IMR-90 (cell line): ENCODE measurements at regions not wholly inside any gene's neighbourhood (a gene's known extent, or its start where the extent isn't known, plus 50 kb on each side); places are given as distances from the start of the nearest gene placed in this dataset.
"Not testable (repeated sequence)": the region's sequence is repeated elsewhere in the genome, so short reads cannot be mapped to it uniquely, and the experiment has no call there.

Source experiments
- ATAC-seq: fragments of 200-7000 bp; cut with Tn5 transposase; 2 replicates; pipeline ENCODE4 v1.9.1; 2020; ENCODE audit warnings: low read depth, mild to moderate bottlenecking, moderate library complexity
- BruUV-seq: library from RNA; stranded (reverse); fragments of 400-500 nt; replicated peaks from 2 replicates; lab custom pipeline; 2021; lab: Mats Ljungman, UMichigan
- CTCF ChIA-PET: fragments of 300-600 bp; formaldehyde crosslinking; extraction: SDS; loops from one replicate; lab custom pipeline; 2021; ENCODE audit warnings: antibody characterized with exemption; lab: Yijun Ruan, JAX
- POLR2A ChIA-PET: fragments of 300-600 bp; sonication (Branson Sonifier 250); formaldehyde crosslinking; loops from one replicate; lab custom pipeline; 2022; ENCODE audit warnings: antibody characterized with exemption; ENCODE audit not compliant: unreplicated experiment; lab: Charles Lee
- DNase-seq: peaks from one replicate; pipeline ENCODE4 v3.0.0; 2013
- H2AFZ ChIP-seq: replicated peaks from 2 replicates; pipeline ENCODE3; 2013; ENCODE audit warnings: low read length, mild to moderate bottlenecking; ENCODE audit not compliant: poor library complexity
- H2AK5ac ChIP-seq: 2 replicates; pipeline ENCODE4 v1.6.1; 2013; ENCODE audit warnings: low read depth, low read length, inconsistent platforms
- H2AK9ac ChIP-seq: replicated peaks from 2 replicates; pipeline ENCODE3; 2013; ENCODE audit warnings: mild to moderate bottlenecking, low read depth, low read length, moderate library complexity; ENCODE audit not compliant: poor library complexity
- H2BK120ac ChIP-seq: 2 replicates; pipeline ENCODE4 v1.6.1; 2013; ENCODE audit warnings: low read depth, low read length, inconsistent platforms
- H2BK15ac ChIP-seq: 3 replicates; pipeline ENCODE4 v1.6.1; 2013; ENCODE audit warnings: low read depth, low read length, inconsistent platforms
- H2BK20ac ChIP-seq: 2 replicates; pipeline ENCODE4 v1.6.1; 2013; ENCODE audit warnings: low read depth, mild to moderate bottlenecking, inconsistent platforms, low read length, moderate library complexity
- H2BK5ac ChIP-seq: 2 replicates; pipeline ENCODE4 v1.6.1; 2013; ENCODE audit warnings: mild to moderate bottlenecking, low read depth, low read length, inconsistent platforms; ENCODE audit not compliant: poor library complexity, severe bottlenecking
- H3K14ac ChIP-seq: replicated peaks from 2 replicates; pipeline ENCODE4 v1.6.1; 2013; ENCODE audit warnings: low read depth, low read length, inconsistent platforms
- H3K18ac ChIP-seq: 2 replicates; pipeline ENCODE4 v1.6.1; 2013; ENCODE audit warnings: low read depth, low read length, control low read depth
- H3K23ac ChIP-seq: 2 replicates; pipeline ENCODE4 v1.6.1; 2013; ENCODE audit warnings: low read depth, low read length, inconsistent platforms
- H3K27ac ChIP-seq: 2 replicates; pipeline ENCODE4 v1.5.1; 2013; ENCODE audit warnings: mild to moderate bottlenecking, control low read depth, low read length; ENCODE audit not compliant: insufficient read depth
- H3K27me3 ChIP-seq: 2 replicates; pipeline ENCODE4 v1.6.1; 2013; ENCODE audit warnings: low read length; ENCODE audit not compliant: control insufficient read depth, insufficient read depth
- H3K36me3 ChIP-seq: 2 replicates; pipeline ENCODE4 v1.6.1; 2013; ENCODE audit warnings: low read length, mixed read lengths; ENCODE audit not compliant: control insufficient read depth, insufficient read depth
- H3K4ac ChIP-seq: 2 replicates; pipeline ENCODE4 v1.6.1; 2013; ENCODE audit warnings: low read depth, low read length, inconsistent platforms
- H3K4me1 ChIP-seq: 2 replicates; pipeline ENCODE4 v1.6.1; 2013; ENCODE audit warnings: low read length, mixed read lengths; ENCODE audit not compliant: control insufficient read depth, insufficient read depth
- H3K4me2 ChIP-seq: 2 replicates; pipeline ENCODE4 v1.6.1; 2013; ENCODE audit warnings: low read depth, mild to moderate bottlenecking, control low read depth, low read length, moderate library complexity
- H3K4me3 ChIP-seq: 2 replicates; pipeline ENCODE4 v1.5.1; 2013; ENCODE audit warnings: low read depth, mild to moderate bottlenecking, control low read depth, low read length, moderate library complexity; ENCODE audit not compliant: insufficient read depth
- H3K56ac ChIP-seq: 2 replicates; pipeline ENCODE4 v1.6.1; 2013; ENCODE audit warnings: low read length, inconsistent platforms; ENCODE audit not compliant: insufficient read depth; ENCODE audit errors: extremely low read depth
- H3K79me1 ChIP-seq, 2 experiments: 2 replicates each; pipeline ENCODE4 v1.6.1; 2013; ENCODE audit warnings: low read length in 2 of 2, inconsistent platforms in 1 of 2, low read depth in 1 of 2
- H3K9ac ChIP-seq: 2 replicates; pipeline ENCODE4 v1.6.1; 2013; ENCODE audit warnings: low read depth, low read length, control low read depth
- H3K9me1 ChIP-seq: 2 replicates; pipeline ENCODE4 v1.6.1; 2013; ENCODE audit warnings: low read length, inconsistent platforms; ENCODE audit not compliant: insufficient read depth
- H3K9me3 ChIP-seq: 2 replicates; pipeline ENCODE4 v1.6.1; 2013; ENCODE audit warnings: low read length; ENCODE audit not compliant: control insufficient read depth, insufficient read depth
- H4K20me1 ChIP-seq: 2 replicates; pipeline ENCODE4 v1.6.1; 2013; ENCODE audit warnings: low read length, inconsistent platforms; ENCODE audit not compliant: insufficient read depth
- H4K5ac ChIP-seq: 2 replicates; pipeline ENCODE4 v1.6.1; 2013; ENCODE audit warnings: mild to moderate bottlenecking, low read depth, low read length, control low read depth
- H4K8ac ChIP-seq, 2 experiments: 2 replicates each; pipeline ENCODE4 v1.6.1; 2013; ENCODE audit warnings: low read depth in 2 of 2, low read length in 2 of 2, control low read depth in 1 of 2, inconsistent platforms in 1 of 2
- H4K91ac ChIP-seq: 2 replicates; pipeline ENCODE4 v1.6.1; 2013; ENCODE audit warnings: low read depth, low read length, inconsistent platforms; ENCODE audit not compliant: insufficient read depth
- WGBS, 2 experiments: methylation state at CpG; one replicate each; pipeline versions ENCODE4 v1.1.5 to v1.1.7; 2013; ENCODE audit warnings: missing lambda C conversion rate in 2 of 2; ENCODE audit not compliant: insufficient read length in 1 of 2; ENCODE audit errors: extremely low coverage in 2 of 2; 5-methylcytosine and 5-hydroxymethylcytosine counted together
- dilution Hi-C: fragments of 300-500 bp; cut with HindIII; formaldehyde crosslinking; loops from one replicate; pipeline ENCODE4 v1.14.3; 2018; ENCODE audit warnings: low sequenced_read_pairs; ENCODE audit not compliant: unreplicated experiment
- in situ Hi-C: fragments of 300-500 bp; cut with MboI; formaldehyde crosslinking; loops from 3 replicates; pipeline ENCODE4 v1.14.3; 2019; ENCODE audit warnings: low sequenced_read_pairs, inconsistent platforms, mixed read lengths
- intact Hi-C: fragments of 100-400 bp; cut with micrococcal nuclease; formaldehyde crosslinking; loops from 2 replicates; pipeline ENCODE4 v1.10.0; 2022

GRCh38 chr3:106448372-106448966 is 579.7 kb upstream of the CBLB start:
- H3K4me3 ChIP-seq, H3K79me1 ChIP-seq, H2BK20ac ChIP-seq, ATAC-seq, H2BK120ac ChIP-seq, H3K27ac ChIP-seq, H2AK5ac ChIP-seq, DNase-seq, intact Hi-C loops, H3K14ac ChIP-seq, H2BK5ac ChIP-seq, H4K20me1 ChIP-seq, H3K4me1 ChIP-seq, H3K18ac ChIP-seq, in situ Hi-C loops, H3K9me1 ChIP-seq, H3K36me3 ChIP-seq, H4K5ac ChIP-seq, H2BK15ac ChIP-seq, H3K9me3 ChIP-seq, H3K56ac ChIP-seq, H3K27me3 ChIP-seq, H3K4ac ChIP-seq, H4K8ac ChIP-seq, H2AK9ac ChIP-seq, H3K4me2 ChIP-seq, CTCF ChIA-PET, H3K23ac ChIP-seq, BruUV-seq, H3K9ac ChIP-seq, POLR2A ChIA-PET, H4K91ac ChIP-seq, dilution Hi-C loops, H2AFZ ChIP-seq: not testable (repeated sequence)
- WGBS, 2 experiments, result no CpG with 5 or more reads among the region's 3 CpGs
